K562 (cell line): ENCODE measurements at regions not wholly inside any gene's neighbourhood (a gene's known extent, or its start where the extent isn't known, plus 50 kb on each side); places are given as distances from the start of the nearest gene placed in this dataset.

Experiments used
- BRCA1 ChIP-seq, 2 experiments: fragments of 450-650 bp in 1 of 2; sonication (generic) in 1 of 2; formaldehyde crosslinking in 1 of 2; IDR thresholded peaks; 2 replicates each; pipeline versions ENCODE4 v1.5.0 to v1.6.1; 2017 to 2020; ENCODE audit warnings: mild to moderate bottlenecking in 1 of 2, missing genetic modification reagents in 1 of 2
- CEBPB ChIP-seq: fragments of 450-650 bp; IDR thresholded peaks from 2 replicates; pipeline ENCODE4 v1.6.1; 2016; ENCODE audit warnings: missing genetic modification characterization, missing compliant biosample characterization
- DACH1 ChIP-seq: fragments of 450-650 bp; IDR thresholded peaks from 2 replicates; pipeline ENCODE4 v1.6.1; 2018; ENCODE audit not compliant: partially characterized antibody
- FOXA3 ChIP-seq, 2 experiments: fragments of 450-650 bp in 1 of 2; sonication (generic) in 1 of 2; formaldehyde crosslinking; IDR thresholded peaks in 1 of 2; conservative IDR thresholded peaks in 1 of 2; 2 replicates each; pipeline versions ENCODE4 v1.4.0 to v1.8.0; 2020 to 2022; ENCODE audit warnings: mild to moderate bottlenecking in 2 of 2, missing genetic modification reagents in 1 of 2
- FOXM1 ChIP-seq, 2 experiments: fragments of 450-650 bp in 1 of 2; sonication (generic) in 1 of 2; formaldehyde crosslinking in 1 of 2; IDR thresholded peaks; 2 replicates each; pipeline versions ENCODE4 v1.6.1 to v1.9.0; 2017 to 2022; ENCODE audit warnings: low read depth in 2 of 2, mild to moderate bottlenecking in 2 of 2, missing genetic modification reagents in 1 of 2, moderate library complexity in 1 of 2
- GATAD2A ChIP-seq: fragments of 450-650 bp; IDR thresholded peaks from 2 replicates; pipeline ENCODE4 v1.6.1; 2017
- HDAC2 ChIP-seq: fragments of 450-650 bp; IDR thresholded peaks from 2 replicates; pipeline ENCODE4 v1.6.1; 2016; ENCODE audit warnings: mild to moderate bottlenecking
- HNRNPK ChIP-seq: fragments of 200-400 bp; formaldehyde crosslinking; IDR thresholded peaks from one replicate; pipeline ENCODE4 v1.6.1; 2018; ENCODE audit warnings: mild to moderate bottlenecking, low read depth, low read length; ENCODE audit not compliant: poor library complexity, severe bottlenecking
- LEF1 ChIP-seq: fragments of 450-650 bp; IDR thresholded peaks from 2 replicates; pipeline ENCODE4 v1.6.1; 2016; ENCODE audit warnings: mild to moderate bottlenecking
- MBD2 ChIP-seq: sonication (generic); IDR thresholded peaks from 2 replicates; pipeline ENCODE4 v1.6.1; 2016; ENCODE audit warnings: low read depth, borderline replicate concordance
- MTA2 ChIP-seq: fragments of 450-650 bp; IDR thresholded peaks from 2 replicates; pipeline ENCODE4 v1.6.1; 2016; ENCODE audit warnings: low read depth
- MXI1 ChIP-seq: IDR thresholded peaks from 2 replicates; pipeline ENCODE4 v1.6.1; 2011; ENCODE audit warnings: low read depth, mild to moderate bottlenecking, improper control_type of control experiment, low read length
- NCOA1 ChIP-seq: fragments of 450-650 bp; IDR thresholded peaks from 2 replicates; pipeline ENCODE4 v1.6.1; 2016; ENCODE audit warnings: low read depth
- NR4A1 ChIP-seq, 2 experiments: fragments of 250-450 bp in 1 of 2; fragments of 450-650 bp in 1 of 2; sonication (Bioruptor Pico) in 1 of 2; IDR thresholded peaks; 2 replicates each; pipeline versions ENCODE4 v1.4.0 to v1.6.1; 2016 to 2020; ENCODE audit warnings: mild to moderate bottlenecking in 2 of 2, missing compliant biosample characterization in 1 of 2, missing genetic modification characterization in 1 of 2, moderate library complexity in 1 of 2
- SMARCC2 ChIP-seq: fragments of 450-650 bp; IDR thresholded peaks from 2 replicates; pipeline ENCODE4 v1.6.1; 2017; ENCODE audit warnings: antibody characterized with exemption, moderate library complexity, mild to moderate bottlenecking, low read depth
- STAG1 ChIP-seq: sonication (generic); formaldehyde crosslinking; IDR thresholded peaks from 2 replicates; pipeline ENCODE4 v1.5.0; 2020; ENCODE audit warnings: missing genetic modification reagents, borderline replicate concordance
- TEAD1 ChIP-seq, 2 experiments: fragments of 450-650 bp in 1 of 2; sonication (generic) in 1 of 2; formaldehyde crosslinking; IDR thresholded peaks; 2 replicates each; pipeline versions ENCODE4 v1.4.0 to v1.8.0; 2020 to 2022; ENCODE audit warnings: mild to moderate bottlenecking in 2 of 2, missing genetic modification reagents in 1 of 2
- TEAD4 ChIP-seq, 2 experiments: sonication (generic) in 1 of 2; formaldehyde crosslinking in 1 of 2; IDR thresholded peaks; 2 replicates each; pipeline versions ENCODE4 v1.6.1 to v1.8.0; 2012 to 2022; ENCODE audit warnings: borderline replicate concordance in 1 of 2, inconsistent platforms in 1 of 2, low read length in 1 of 2, mild to moderate bottlenecking in 1 of 2, missing genetic modification reagents in 1 of 2
- TRIM24 ChIP-seq, 2 experiments: fragments of 450-650 bp; IDR thresholded peaks; 2 replicates each; pipeline ENCODE4 v1.6.1; 2016
- U2AF1 ChIP-seq: fragments of 200-400 bp; formaldehyde crosslinking; optimal IDR thresholded peaks from 2 replicates; pipeline ENCODE3; 2017; ENCODE audit warnings: mild to moderate bottlenecking, low read depth, low read length, moderate library complexity
- ZNF239 ChIP-seq: fragments of 250-450 bp; sonication (Bioruptor Pico); IDR thresholded peaks from 2 replicates; pipeline ENCODE4 v1.4.0; 2020; ENCODE audit warnings: mild to moderate bottlenecking
- ZNF444 ChIP-seq: fragments of 250-450 bp; sonication (Bioruptor Pico); IDR thresholded peaks from 2 replicates; pipeline ENCODE4 v1.4.0; 2020; ENCODE audit warnings: mild to moderate bottlenecking, moderate library complexity
- TF ChIP-seq, protein P1 (sequence below): sonication (generic); formaldehyde crosslinking; IDR thresholded peaks from 2 replicates; pipeline ENCODE4 v1.8.0; 2022; ENCODE audit warnings: missing genetic modification reagents, mild to moderate bottlenecking, moderate library complexity, borderline replicate concordance
- TF ChIP-seq, protein P2 (sequence below): fragments of 250-450 bp; sonication (Bioruptor Pico); IDR thresholded peaks from 2 replicates; pipeline ENCODE4 v1.8.0; 2022; ENCODE audit warnings: inconsistent platforms, mild to moderate bottlenecking, moderate library complexity, borderline replicate concordance
- TF ChIP-seq, protein P3 (sequence below): fragments of 250-450 bp; sonication (Bioruptor Pico); IDR thresholded peaks from 2 replicates; pipeline ENCODE4 v1.4.0; 2020; ENCODE audit warnings: borderline replicate concordance

DNA sequence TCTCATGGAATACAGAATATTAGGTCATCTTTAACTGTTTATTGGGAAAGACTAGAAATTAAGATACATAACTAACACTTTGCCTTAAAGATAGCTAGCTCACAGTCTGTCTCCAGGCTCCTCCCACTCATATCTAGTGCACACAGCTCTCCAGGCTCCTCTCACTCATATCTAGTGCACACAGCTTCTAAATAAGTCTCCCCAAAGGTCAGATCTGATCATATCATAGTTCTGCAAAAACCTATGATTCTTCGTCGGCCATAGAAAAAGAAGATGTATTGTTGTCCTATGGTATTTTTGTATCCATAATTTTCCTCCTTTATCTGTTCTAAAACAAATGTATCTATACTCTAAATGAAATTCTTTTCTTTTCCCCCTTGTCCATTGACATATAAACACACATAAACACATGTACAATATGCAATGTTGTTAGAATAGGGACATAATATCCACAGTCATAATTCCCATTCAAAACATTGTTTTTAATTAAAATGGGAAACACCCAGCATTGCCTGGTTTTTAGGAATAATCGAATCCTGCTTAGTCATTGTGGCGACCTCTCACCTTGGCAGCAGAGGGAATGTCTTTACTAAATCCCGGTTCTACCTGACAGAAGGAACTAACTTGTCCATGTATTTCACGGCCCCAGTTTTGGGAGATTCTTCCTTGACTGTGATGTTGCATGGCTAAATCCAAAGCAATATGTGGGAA lies 1282.0 kb downstream of the PCDH7 start (continued):
- TF ChIP-seq, protein P1, sequence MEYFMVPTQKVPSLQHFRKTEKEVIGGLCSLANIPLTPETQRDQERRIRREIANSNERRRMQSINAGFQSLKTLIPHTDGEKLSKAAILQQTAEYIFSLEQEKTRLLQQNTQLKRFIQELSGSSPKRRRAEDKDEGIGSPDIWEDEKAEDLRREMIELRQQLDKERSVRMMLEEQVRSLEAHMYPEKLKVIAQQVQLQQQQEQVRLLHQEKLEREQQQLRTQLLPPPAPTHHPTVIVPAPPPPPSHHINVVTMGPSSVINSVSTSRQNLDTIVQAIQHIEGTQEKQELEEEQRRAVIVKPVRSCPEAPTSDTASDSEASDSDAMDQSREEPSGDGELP (CRISPR knock-in tag) = no peak
- TF ChIP-seq NR4A1 (CRISPR knock-in tag; IDR thresholded peaks at IDR 0.05) (no peak), NR4A1 (tag; IDR thresholded peaks at IDR 0.05) (no peak), MXI1 (peak; percentile 13; the same call in 1 of the 2 replicates), FOXA3 (CRISPR knock-in tag; conservative IDR thresholded peaks at IDR 0.05 in 1 of 2, IDR thresholded peaks at IDR 0.05 in 1 of 2) (peak in 1 of 2 experiments; percentile 52; a peak in 1 of 4 replicates), BRCA1 (IDR thresholded peaks at IDR 0.05) (no peak), BRCA1 (CRISPR knock-in tag; IDR thresholded peaks at IDR 0.05) (no peak), FOXM1 (IDR thresholded peaks at IDR 0.05; ENCODE audit: low read depth) (peak; percentile 89), FOXM1 (CRISPR knock-in tag; IDR thresholded peaks at IDR 0.05; ENCODE audit: low read depth) (no peak), CEBPB (no peak), GATAD2A (no peak), TEAD1 (CRISPR knock-in tag; IDR thresholded peaks at IDR 0.05) (no peak), TRIM24 (IDR thresholded peaks at IDR 0.05) (peak; percentile 65 to 89), HDAC2 (0 out of 2 replicates have a peak, but pooled peaks have one; percentile 41), TEAD4 (IDR thresholded peaks at IDR 0.05; ENCODE audit: low read length) (peak; percentile 97), TEAD4 (CRISPR knock-in tag; IDR thresholded peaks at IDR 0.05; ENCODE audit: borderline replicate concordance) (no peak), MTA2 (peak; percentile 93), ZNF444 (CRISPR knock-in tag) (no peak), U2AF1 (no peak), HNRNPK (no peak), DACH1 (no peak), SMARCC2 (peak; percentile 89), NCOA1 (0 out of 2 replicates have a peak, but pooled peaks have one; percentile 27), STAG1 (no peak), LEF1 (peak; percentile 56; the same call in 1 of the 2 replicates), ZNF239 (CRISPR knock-in tag) (no peak), MBD2 (0 out of 2 replicates have a peak, but pooled peaks have one; percentile 24)
- TF ChIP-seq, protein P2, sequence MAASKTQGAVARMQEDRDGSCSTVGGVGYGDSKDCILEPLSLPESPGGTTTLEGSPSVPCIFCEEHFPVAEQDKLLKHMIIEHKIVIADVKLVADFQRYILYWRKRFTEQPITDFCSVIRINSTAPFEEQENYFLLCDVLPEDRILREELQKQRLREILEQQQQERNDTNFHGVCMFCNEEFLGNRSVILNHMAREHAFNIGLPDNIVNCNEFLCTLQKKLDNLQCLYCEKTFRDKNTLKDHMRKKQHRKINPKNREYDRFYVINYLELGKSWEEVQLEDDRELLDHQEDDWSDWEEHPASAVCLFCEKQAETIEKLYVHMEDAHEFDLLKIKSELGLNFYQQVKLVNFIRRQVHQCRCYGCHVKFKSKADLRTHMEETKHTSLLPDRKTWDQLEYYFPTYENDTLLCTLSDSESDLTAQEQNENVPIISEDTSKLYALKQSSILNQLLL (CRISPR knock-in tag) = no peak
- TF ChIP-seq, protein P3, sequence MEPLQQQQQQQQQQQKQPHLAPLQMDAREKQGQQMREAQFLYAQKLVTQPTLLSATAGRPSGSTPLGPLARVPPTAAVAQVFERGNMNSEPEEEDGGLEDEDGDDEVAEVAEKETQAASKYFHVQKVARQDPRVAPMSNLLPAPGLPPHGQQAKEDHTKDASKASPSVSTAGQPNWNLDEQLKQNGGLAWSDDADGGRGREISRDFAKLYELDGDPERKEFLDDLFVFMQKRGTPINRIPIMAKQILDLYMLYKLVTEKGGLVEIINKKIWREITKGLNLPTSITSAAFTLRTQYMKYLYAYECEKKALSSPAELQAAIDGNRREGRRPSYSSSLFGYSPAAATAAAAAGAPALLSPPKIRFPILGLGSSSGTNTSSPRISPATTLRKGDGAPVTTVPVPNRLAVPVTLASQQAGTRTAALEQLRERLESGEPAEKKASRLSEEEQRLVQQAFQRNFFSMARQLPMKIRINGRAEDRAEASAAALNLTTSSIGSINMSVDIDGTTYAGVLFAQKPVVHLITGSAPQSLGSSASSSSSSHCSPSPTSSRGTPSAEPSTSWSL (CRISPR knock-in tag) = no peak
